Psoas muscle (tissue), 7 donors: ENCODE measurements at regions not wholly inside any gene's neighbourhood (a gene's known extent, or its start where the extent isn't known, plus 50 kb on each side); places are given as distances from the start of the nearest gene placed in this dataset.

Experiments
- ATAC-seq, 4 donors: fragments of 200-7000 bp; cut with Tn5 transposase; one replicate each; pipeline ENCODE4 v1.9.1; 2020; ENCODE audit warnings: moderate library complexity in 3 of 4, mild to moderate bottlenecking in 2 of 4
- DNase-seq, 2 donors: peaks; one replicate each; pipeline ENCODE4 v3.0.0-alpha.2; 2020
- H3K27ac ChIP-seq: fragments of 200-600 bp; one replicate; pipeline ENCODE4 v1.8.0; 2022
- H3K27me3 ChIP-seq, 3 donors: fragments of 200-600 bp in 1 of 3; one replicate each; pipeline versions ENCODE4 v1.6.1 to v1.8.0; 2013 to 2022; ENCODE audit warnings: low read length in 2 of 3, mild to moderate bottlenecking in 2 of 3, moderate library complexity in 1 of 3; ENCODE audit not compliant: insufficient read depth in 3 of 3
- H3K36me3 ChIP-seq, 2 donors: fragments of 200-600 bp in 1 of 2; one replicate each; pipeline versions ENCODE4 v1.6.1 to v1.8.0; 2013 to 2022; ENCODE audit warnings: low read depth in 1 of 2, mild to moderate bottlenecking in 1 of 2, moderate library complexity in 1 of 2; ENCODE audit not compliant: insufficient read depth in 1 of 2
- H3K4me1 ChIP-seq: fragments of 200-600 bp; one replicate; pipeline ENCODE4 v1.8.0; 2022
- H3K4me3 ChIP-seq: fragments of 200-600 bp; one replicate; pipeline ENCODE4 v1.8.0; 2022; ENCODE audit warnings: mild to moderate bottlenecking
- H3K9me3 ChIP-seq: fragments of 200-600 bp; one replicate; pipeline ENCODE4 v1.8.0; 2022
- CTCF ChIP-seq: fragments of 200-600 bp; IDR thresholded peaks from one replicate; pipeline ENCODE4 v1.8.0; 2022; ENCODE audit warnings: antibody characterized with exemption
- WGBS, 3 donors: extraction: QIAGEN DNeasy Blood & Tissue Kit; methylation state at CpG; one replicate each; pipeline versions ENCODE4 v1.1.6 to v1.1.7; 2013; 5-methylcytosine and 5-hydroxymethylcytosine counted together
- intact Hi-C, 2 donors: fragments of 100-400 bp; cut with DNase I; formaldehyde crosslinking; loops; one replicate each; pipeline versions ENCODE4 v1.11.0 to v1.14.2; 2022
- donor health status: healthy with polysubstance abuse.
- donor health status: DM: no; HTN: no; CAD: no; lungs with moderate emphysema.
- donor health status: Bipolar disorder and iron deficiency.
- donor health status: healthy.
- donor health status: DM: yes; HTN: yes; CAD: no.
- donor health status: DM: no; HTN: no; CAD: no.
- donor health status: DM: yes; HTN: yes; CAD: no.

GRCh38 chr22:27284324-27284723, 517.2 kb downstream of the MN1 start:
- Histone ChIP-seq H3K9me3 (no peaks in the 10 kb centered on the region), H3K4me3 (no peak overlapping the region), H3K27ac (no peak overlapping the region), H3K36me3 (no peaks in the 10 kb centered on the region), H3K4me1 (no peaks in the 10 kb centered on the region), H3K27me3 (peaks cover 0 to 3% (median 0%) of the 10 kb centered on the region in 3 donors)
- ATAC-seq (no peak), DNase-seq (no peak)
- TF ChIP-seq CTCF: no peak
- intact Hi-C loops: no loop called here
- WGBS, 3 donors: 87 to 91% (median 89%) methylated on average over 7 of the region's 7 CpGs

GRCh38 chr22:27286711-27287110, 514.8 kb downstream of the MN1 start:
- intact Hi-C loops: no loop called here
- Histone ChIP-seq H3K4me3 (no peak overlapping the region), H3K27me3 (peaks cover 0 to 4% (median 3%) of the 10 kb centered on the region in 3 donors), H3K9me3 (no peaks in the 10 kb centered on the region), H3K27ac (no peak overlapping the region), H3K4me1 (no peaks in the 10 kb centered on the region), H3K36me3 (no peaks in the 10 kb centered on the region)
- no peak for ATAC-seq
- no peak for DNase-seq
- WGBS, 3 donors: 78 to 85% (median 82%) methylated on average over 5 of the region's 5 CpGs
- TF ChIP-seq CTCF: no peak

- Histone ChIP-seq H3K4me1 (no peaks in the 10 kb centered on the region), H3K9me3 (no peaks in the 10 kb centered on the region), H3K27ac (no peak overlapping the region), H3K27me3 (peaks cover 0 to 36% (median 12%) of the 10 kb centered on the region in 3 donors), H3K36me3 (no peaks in the 10 kb centered on the region), H3K4me3 (no peak overlapping the region)
- 63 to 67% (median 64%) methylated on average over 7 of the region's 7 CpGs for WGBS, 3 donors
- intact Hi-C loops: no loop called here
- DNase-seq (no peak), ATAC-seq (no peak)
- TF ChIP-seq CTCF: no peak
These were observed 508.8 kb downstream of the MN1 start for GRCh38 chr22:27292542-27293299.

GRCh38 chr22:27293721-27294445, 507.7 kb downstream of the MN1 start:
- intact Hi-C loops: no loop called here
- ATAC-seq: no peak
- Histone ChIP-seq H3K4me1 (no peaks in the 10 kb centered on the region), H3K4me3 (no peak overlapping the region), H3K36me3 (no peaks in the 10 kb centered on the region), H3K9me3 (no peaks in the 10 kb centered on the region), H3K27ac (no peak overlapping the region), H3K27me3 (peaks cover 0 to 45% (median 12%) of the 10 kb centered on the region in 3 donors)
- TF ChIP-seq CTCF: no peak
- no peak for DNase-seq
- 82 to 88% (median 85%) methylated on average over 12 of the region's 12 CpGs for WGBS, 3 donors
